Parathyroid adenoma (tissue), 2 donors: ENCODE measurements at regions not wholly inside any gene's neighbourhood (a gene's known extent, or its start where the extent isn't known, plus 50 kb on each side); places are given as distances from the start of the nearest gene placed in this dataset.

Experiments used
- H2AFZ ChIP-seq: fragments of 300-600 bp; sonication (generic); one replicate; pipeline ENCODE4 v1.7.0; 2017; ENCODE audit warnings: antibody characterized with exemption, mild to moderate bottlenecking
- H3K27ac ChIP-seq: fragments of 300-600 bp; sonication (generic); one replicate; pipeline ENCODE4 v1.7.0; 2017
- H3K27me3 ChIP-seq: fragments of 300-600 bp; sonication (generic); one replicate; pipeline ENCODE4 v1.7.0; 2017; ENCODE audit warnings: low read length; ENCODE audit not compliant: control insufficient read depth, insufficient read depth
- H3K36me3 ChIP-seq: fragments of 300-600 bp; sonication (generic); one replicate; pipeline ENCODE4 v1.7.0; 2017; ENCODE audit warnings: low read length; ENCODE audit not compliant: control insufficient read depth, insufficient read depth
- H3K4me1 ChIP-seq: fragments of 300-600 bp; sonication (generic); one replicate; pipeline ENCODE4 v1.7.0; 2017; ENCODE audit warnings: control low read depth
- H3K4me2 ChIP-seq: fragments of 300-600 bp; sonication (generic); one replicate; pipeline ENCODE4 v1.7.0; 2017; ENCODE audit warnings: low read length
- H3K4me3 ChIP-seq: fragments of 300-600 bp; sonication (generic); one replicate; pipeline ENCODE4 v1.7.0; 2017; ENCODE audit warnings: low read depth, low read length
- H3K79me2 ChIP-seq: fragments of 300-600 bp; sonication (generic); one replicate; pipeline ENCODE4 v1.7.0; 2017; ENCODE audit warnings: control low read depth
- H3K9ac ChIP-seq: fragments of 300-600 bp; sonication (generic); one replicate; pipeline ENCODE4 v1.7.0; 2017; ENCODE audit warnings: mild to moderate bottlenecking
- H3K9me3 ChIP-seq: fragments of 300-600 bp; sonication (generic); one replicate; pipeline ENCODE4 v1.7.0; 2017; ENCODE audit warnings: low read length; ENCODE audit not compliant: control insufficient read depth
- TF ChIP-seq, protein P1 (sequence below): fragments of 300-600 bp; sonication (generic); IDR thresholded peaks from one replicate; pipeline ENCODE4 v1.7.0; 2017; ENCODE audit warnings: antibody characterized with exemption, mild to moderate bottlenecking
- donor health status: primary hyperparathyroidism.

DNA sequence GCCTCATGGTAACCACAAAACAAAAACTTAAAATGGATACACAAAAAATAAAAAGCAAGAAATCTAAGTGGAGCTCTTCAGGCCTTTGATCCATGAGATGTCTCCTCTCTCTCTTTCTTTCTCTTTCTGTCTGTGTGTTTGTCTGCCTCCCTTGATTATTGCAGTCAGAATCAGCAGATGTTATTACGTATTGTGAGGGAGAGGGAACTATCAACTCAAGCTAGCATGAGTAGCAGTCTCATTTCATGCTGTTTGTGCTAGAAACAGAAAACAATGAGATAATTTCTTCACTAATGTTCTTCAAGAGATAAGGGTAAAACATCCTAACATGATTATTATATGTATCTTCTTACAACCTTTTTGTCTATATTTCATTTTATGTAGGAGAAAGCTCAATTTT, 103.7 kb upstream of the PDC start:
- H3K4me1 ChIP-seq, result no peaks in the 10 kb centered on the region
- H3K9me3 ChIP-seq, result no peaks in the 10 kb centered on the region
- H3K79me2 ChIP-seq, result no peaks in the 10 kb centered on the region
- H3K36me3 ChIP-seq, result no peaks in the 10 kb centered on the region
- no peaks in the 10 kb centered on the region for H3K27me3 ChIP-seq
- no peak overlapping the region for H3K4me2 ChIP-seq
- TF ChIP-seq, protein P1, sequence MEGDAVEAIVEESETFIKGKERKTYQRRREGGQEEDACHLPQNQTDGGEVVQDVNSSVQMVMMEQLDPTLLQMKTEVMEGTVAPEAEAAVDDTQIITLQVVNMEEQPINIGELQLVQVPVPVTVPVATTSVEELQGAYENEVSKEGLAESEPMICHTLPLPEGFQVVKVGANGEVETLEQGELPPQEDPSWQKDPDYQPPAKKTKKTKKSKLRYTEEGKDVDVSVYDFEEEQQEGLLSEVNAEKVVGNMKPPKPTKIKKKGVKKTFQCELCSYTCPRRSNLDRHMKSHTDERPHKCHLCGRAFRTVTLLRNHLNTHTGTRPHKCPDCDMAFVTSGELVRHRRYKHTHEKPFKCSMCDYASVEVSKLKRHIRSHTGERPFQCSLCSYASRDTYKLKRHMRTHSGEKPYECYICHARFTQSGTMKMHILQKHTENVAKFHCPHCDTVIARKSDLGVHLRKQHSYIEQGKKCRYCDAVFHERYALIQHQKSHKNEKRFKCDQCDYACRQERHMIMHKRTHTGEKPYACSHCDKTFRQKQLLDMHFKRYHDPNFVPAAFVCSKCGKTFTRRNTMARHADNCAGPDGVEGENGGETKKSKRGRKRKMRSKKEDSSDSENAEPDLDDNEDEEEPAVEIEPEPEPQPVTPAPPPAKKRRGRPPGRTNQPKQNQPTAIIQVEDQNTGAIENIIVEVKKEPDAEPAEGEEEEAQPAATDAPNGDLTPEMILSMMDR, result no peak
- no peak overlapping the region for H3K27ac ChIP-seq
- H3K9ac ChIP-seq, result no peak overlapping the region
- H3K4me3 ChIP-seq, result no peak overlapping the region
- no peak overlapping the region for H2AFZ ChIP-seq

DNA sequence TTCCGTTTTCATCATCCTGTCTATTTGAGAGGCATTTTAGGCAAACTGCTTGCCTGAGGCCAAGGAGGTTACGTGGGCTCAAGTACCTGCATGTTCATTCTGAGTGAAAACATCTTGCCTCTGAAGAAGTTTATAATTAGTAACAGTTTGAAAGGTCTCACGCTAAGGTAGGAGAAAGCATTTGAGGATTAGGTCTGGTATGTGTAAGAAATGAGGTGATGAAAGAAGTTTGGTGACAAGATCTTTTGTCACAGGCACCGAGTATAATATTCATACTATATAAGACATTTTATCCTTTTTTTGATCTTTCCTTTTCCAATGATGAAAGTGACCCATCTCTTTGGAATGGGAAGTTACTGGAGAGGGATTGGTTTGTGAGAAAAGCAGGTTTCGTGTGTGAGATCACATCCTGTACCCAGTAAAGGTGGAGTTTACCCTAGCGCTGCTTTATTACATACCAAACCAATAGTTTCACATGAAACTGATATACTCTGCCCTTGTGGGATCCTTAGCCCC, 98.7 kb upstream of the PDC start:
- TF ChIP-seq, protein P1, result no peak

DNA sequence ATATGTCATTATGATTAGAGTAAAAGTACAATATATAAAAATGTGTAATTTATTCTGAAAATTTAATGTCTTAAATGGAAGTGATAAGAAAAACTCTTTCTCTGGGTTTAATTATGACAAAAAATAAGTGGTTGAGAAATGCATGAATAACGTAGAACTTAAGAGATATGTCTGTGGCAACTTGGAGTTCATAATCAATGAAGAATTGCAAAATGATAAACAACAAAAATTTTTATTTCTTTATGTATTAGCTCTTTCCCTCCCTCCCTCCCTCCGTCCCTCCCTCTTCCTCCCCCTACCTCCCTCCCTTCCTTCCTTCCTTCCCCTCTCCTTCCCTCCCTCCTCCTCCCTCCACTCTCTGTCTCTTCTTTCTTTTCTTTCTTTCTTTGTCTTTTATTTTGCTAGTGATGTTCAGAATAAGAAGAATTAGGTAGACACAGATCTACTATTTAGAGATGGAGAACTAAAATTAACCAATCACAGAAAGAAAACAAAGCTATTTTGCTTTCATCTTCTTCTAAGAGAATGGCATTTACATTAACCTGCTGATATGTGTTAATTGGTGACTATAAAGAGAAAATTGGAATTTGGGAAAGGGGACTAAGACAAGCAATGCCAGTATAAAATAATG, 96.3 kb upstream of the PDC start:
- H3K9me3 ChIP-seq, result no peaks in the 10 kb centered on the region
- no peak overlapping the region for H3K9ac ChIP-seq
- no peak overlapping the region for H3K4me3 ChIP-seq
- H3K27ac ChIP-seq, result no peak overlapping the region
- no peaks in the 10 kb centered on the region for H3K4me1 ChIP-seq
- H3K27me3 ChIP-seq, result no peaks in the 10 kb centered on the region
- H2AFZ ChIP-seq, result no peak overlapping the region
- no peak overlapping the region for H3K4me2 ChIP-seq
- TF ChIP-seq, protein P1, result no peak
- no peaks in the 10 kb centered on the region for H3K79me2 ChIP-seq
- H3K36me3 ChIP-seq, result no peaks in the 10 kb centered on the region

More for the DNA sequence above, 98.7 kb upstream of the PDC start:
- H3K36me3 ChIP-seq, result no peaks in the 10 kb centered on the region
- H3K4me1 ChIP-seq, result no peaks in the 10 kb centered on the region
- H3K4me3 ChIP-seq, result no peak overlapping the region
- no peak overlapping the region for H3K4me2 ChIP-seq
- H3K27me3 ChIP-seq, result no peaks in the 10 kb centered on the region
- H3K79me2 ChIP-seq, result no peaks in the 10 kb centered on the region
- no peak overlapping the region for H2AFZ ChIP-seq
- no peaks in the 10 kb centered on the region for H3K9me3 ChIP-seq
- H3K27ac ChIP-seq, result no peak overlapping the region
- no peak overlapping the region for H3K9ac ChIP-seq

DNA sequence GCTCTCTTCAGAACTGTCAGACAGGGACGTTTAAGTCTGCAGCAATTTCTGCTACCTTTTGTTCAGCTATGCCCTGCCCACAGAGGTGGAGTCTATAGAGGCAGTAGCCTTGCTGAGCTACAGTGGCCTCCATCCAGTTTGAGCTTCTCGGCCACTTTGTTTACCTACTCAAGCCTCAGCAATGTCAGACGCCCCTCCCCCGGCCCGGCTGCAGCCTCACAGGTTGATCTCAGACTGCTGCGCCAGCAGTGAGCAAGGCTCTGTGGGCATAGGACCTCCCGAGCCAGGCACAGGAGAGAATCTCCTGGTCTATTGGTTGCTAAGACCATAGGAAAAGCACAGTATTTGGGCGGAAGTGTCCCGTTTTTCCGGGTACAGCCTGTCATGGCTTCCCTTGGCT, 89.9 kb upstream of the PDC start:
- no peak overlapping the region for H3K27ac ChIP-seq
- no peaks in the 10 kb centered on the region for H3K9me3 ChIP-seq
- no peaks in the 10 kb centered on the region for H3K27me3 ChIP-seq
- TF ChIP-seq, protein P1, result no peak
- no peak overlapping the region for H2AFZ ChIP-seq
- H3K36me3 ChIP-seq, result no peaks in the 10 kb centered on the region
- H3K79me2 ChIP-seq, result no peaks in the 10 kb centered on the region
- no peak overlapping the region for H3K4me2 ChIP-seq
- no peak overlapping the region for H3K9ac ChIP-seq
- H3K4me3 ChIP-seq, result no peak overlapping the region
- H3K4me1 ChIP-seq, result no peaks in the 10 kb centered on the region

DNA sequence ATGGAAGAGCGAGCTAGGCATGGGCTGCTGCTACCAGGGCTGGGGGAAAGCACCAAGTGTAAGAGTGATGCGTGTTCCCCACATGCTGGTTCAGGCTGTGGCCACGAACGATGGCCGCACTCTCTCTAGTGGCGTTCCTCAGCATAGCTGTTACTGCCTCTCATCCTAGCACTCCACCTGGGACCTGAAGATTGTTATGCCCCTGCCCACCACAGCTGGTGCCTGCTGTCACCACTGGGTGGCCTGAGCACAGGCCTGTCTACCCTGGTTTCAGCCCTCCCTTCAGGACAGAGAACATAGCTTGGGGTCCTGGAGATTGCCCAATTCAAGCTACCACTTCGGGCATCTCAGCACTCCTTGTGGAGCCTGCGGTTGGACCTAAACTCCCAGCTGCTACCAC, 80.1 kb upstream of the PDC start:
- Histone ChIP-seq H3K36me3 (no peaks in the 10 kb centered on the region), H3K4me3 (no peak overlapping the region), H3K9ac (no peak overlapping the region), H3K27me3 (no peaks in the 10 kb centered on the region), H3K27ac (no peak overlapping the region), H3K79me2 (no peaks in the 10 kb centered on the region), H2AFZ (no peak overlapping the region), H3K9me3 (no peaks in the 10 kb centered on the region), H3K4me1 (no peaks in the 10 kb centered on the region), H3K4me2 (no peak overlapping the region)
- TF ChIP-seq, protein P1, result no peak
